Left cardiac atrium (tissue), 4 donors: ENCODE measurements at regions not wholly inside any gene's neighbourhood (a gene's known extent, or its start where the extent isn't known, plus 50 kb on each side); places are given as distances from the start of the nearest gene placed in this dataset.
"Not testable (repeated sequence)": the region's sequence is repeated elsewhere in the genome, so short reads cannot be mapped to it uniquely, and the experiment has no call there.

ENCODE experiments used
- ATAC-seq, 2 donors: fragments of 200-7000 bp; cut with Tn5 transposase; one replicate each; pipeline ENCODE4 v1.9.1; 2020; ENCODE audit warnings: mild to moderate bottlenecking in 2 of 2, moderate library complexity in 2 of 2
- DNase-seq: peaks from one replicate; pipeline ENCODE4 v3.0.0-alpha.2; 2020
- intact Hi-C, 2 donors: fragments of 100-400 bp; cut with DNase I; formaldehyde crosslinking; loops; one replicate each; pipeline versions ENCODE4 v1.14.1 to v1.15.1; 2022 to 2023
- donor health status: DM: no; HTN: yes; CAD: no.
- donor health status: DM: no; HTN: yes; CAD: no; lungs with severe emphysema.
- donor health status: DM: yes; HTN: yes; CAD: no.
- donor health status: Dilated cardiomyopathy.

DNA sequence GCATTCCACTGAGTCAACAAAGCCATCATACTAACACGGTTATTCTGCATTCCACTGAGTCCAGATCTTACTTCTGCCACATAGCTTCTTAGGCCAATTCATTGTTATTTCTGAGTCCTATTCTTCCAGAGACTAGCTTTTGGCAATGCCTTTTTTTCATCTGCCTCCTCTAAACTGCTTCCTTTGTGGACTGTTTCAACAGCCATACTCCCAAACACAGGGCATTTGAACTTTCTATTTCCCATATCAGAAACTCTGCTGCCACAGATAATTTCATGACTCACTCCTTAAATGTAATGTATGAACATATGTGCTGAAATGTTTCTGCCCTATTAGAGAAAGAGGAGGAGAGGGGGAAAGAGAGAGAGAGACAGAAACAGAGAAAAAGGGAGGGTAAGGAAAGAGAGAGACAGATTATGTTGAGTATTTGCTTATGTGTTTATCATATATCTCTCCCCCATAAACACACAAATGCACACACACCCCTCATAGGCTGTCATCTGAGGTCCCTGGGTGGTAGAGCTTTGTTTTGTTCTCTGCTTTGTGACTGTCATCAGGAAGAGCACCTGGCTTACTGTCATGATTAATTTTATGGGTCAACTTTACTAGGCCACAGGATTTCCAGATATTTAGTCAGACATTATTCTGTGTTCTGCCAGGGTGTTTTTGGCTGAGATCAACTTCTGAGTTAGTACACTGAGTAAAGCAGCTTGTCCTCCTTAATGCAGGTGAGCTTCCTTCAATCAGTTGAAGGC, 308.0 kb upstream of the KCND2 start:
- no peak for DNase-seq
- intact Hi-C loops, result no loop called here
- ATAC-seq, result no peak

GRCh38 chr7:119967221-119967620, 305.8 kb upstream of the KCND2 start:
- no peak for DNase-seq
- ATAC-seq, result no peak
- intact Hi-C loops, result no loop called here

DNA sequence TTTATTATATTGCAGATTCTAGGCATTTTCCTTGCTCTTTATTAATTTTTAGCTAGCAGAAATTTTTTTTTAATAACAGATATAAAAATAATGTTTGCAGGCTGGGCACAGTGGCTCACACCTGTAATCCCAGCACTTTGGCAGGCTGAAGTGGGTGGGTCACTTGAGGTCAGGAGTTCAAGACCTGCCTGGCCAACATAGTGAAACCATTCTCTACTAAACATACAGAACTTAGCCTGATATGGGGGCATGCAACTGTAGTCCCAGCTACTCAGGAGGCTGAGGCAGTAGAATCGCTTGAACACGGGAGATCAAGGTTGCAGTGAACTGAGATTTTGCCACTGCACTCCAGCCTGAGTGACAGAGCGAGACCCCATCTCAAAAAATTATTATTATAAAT, 304.6 kb upstream of the KCND2 start:
- ATAC-seq, DNase-seq, intact Hi-C loops: not testable (repeated sequence)

GRCh38 chr7:119969054-119969453, 303.9 kb upstream of the KCND2 start:
- ATAC-seq (no peak), DNase-seq (no peak)
- intact Hi-C loops, result no loop called here

DNA sequence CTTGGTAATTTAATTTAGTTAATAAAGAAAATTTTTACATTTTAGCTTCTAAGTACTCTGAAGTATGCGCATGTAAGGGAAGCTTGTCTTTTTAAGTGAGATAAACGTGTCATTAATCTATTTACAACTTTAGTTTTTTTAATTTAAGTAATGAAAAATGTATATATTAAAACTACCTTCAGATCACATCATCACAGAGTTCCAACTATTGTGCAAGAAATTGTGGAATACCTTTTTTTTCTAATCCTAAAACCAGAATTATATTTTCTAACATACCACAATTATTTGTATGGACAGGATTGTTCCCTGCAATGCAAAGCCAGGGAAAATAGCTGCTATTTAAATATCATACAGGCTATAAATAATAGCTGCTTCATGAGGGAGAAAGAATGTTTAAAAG, 303.2 kb upstream of the KCND2 start:
- ATAC-seq (no peak), DNase-seq (no peak)
- intact Hi-C loops, result no loop called here

DNA sequence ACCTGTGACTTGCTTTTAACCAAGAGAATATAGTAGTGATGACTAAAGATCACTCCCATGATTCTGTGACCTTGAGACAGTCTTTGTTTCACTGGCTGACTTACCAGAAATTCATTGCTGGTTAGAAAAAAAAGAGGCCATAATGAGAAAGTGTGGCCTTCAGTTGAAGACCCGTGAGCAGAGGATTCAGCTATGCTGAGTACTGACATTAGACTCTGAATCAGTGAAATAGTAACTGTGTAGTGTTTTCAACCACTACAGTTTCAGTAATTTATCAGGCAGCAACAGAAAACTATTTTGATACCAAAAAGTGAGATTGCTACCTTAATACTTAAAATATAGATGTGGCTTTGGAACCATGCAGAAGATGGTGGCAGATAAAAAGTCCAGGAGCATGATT, 298.0 kb upstream of the KCND2 start:
- ATAC-seq (no peak), DNase-seq (no peak)
- intact Hi-C loops, result no loop called here

- intact Hi-C loops, result no loop called here
- DNase-seq (no peak), ATAC-seq (no peak)
These were observed 290.1 kb upstream of the KCND2 start for GRCh38 chr7:119982884-119983283.

DNA sequence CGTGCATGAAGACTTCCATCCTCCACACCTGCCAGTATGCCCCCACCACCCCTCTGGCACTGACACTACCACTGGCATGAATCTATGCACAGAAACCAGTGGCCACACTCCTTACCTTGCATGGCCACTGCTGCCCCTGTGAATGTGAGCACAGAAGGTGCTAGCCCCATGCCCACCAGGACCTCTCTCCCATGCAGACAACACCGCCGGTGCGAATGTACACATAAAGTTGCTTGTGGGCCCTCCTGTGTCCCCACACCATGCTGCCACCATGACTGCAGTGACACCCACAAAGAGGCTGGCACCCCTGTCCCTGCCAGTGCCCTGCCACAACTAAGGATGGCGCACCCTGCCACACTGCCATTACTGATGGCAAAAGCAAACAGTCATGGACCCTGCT, 289.5 kb upstream of the KCND2 start:
- ATAC-seq (no peak), DNase-seq (no peak)
- intact Hi-C loops, result no loop called here

DNA sequence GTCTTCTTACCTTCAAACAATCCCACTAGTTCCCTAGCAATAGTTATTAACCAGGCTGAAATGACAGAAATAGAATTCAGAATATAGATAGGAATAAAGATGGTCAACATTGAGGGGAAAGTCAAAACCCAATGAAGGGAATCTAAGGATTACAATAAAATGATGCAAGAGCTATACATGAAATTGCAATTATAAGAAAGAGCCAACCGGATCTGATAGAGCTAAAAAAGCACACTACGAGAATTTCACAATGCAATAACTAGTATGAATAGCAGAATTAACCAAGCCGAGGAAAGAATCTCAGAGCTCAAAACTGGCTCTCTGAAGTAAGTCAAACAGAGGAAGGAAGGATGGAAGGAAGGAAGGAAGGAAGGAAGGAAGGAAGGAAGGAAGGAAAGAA, 288.7 kb upstream of the KCND2 start:
- no peak for ATAC-seq
- no peak for DNase-seq
- intact Hi-C loops, result no loop called here

DNA sequence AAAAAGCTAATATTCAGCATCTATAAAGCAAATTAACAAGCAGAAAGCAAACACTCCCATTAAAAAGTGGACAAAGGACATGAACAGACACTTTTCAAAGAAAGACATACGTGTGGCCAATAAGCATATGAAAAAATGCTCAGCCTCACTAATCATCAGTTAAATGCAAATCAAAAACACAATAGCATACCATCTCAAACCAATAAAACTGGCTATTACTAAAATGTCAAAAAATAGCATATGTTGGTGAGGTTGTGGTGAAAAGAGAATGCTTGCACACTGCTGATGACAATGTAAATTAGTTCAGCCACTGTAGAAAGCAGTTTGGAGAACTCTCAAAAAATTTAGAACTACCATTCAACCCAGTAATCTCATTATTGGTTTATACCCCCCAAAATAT, 284.6 kb upstream of the KCND2 start:
- ATAC-seq (no peak), DNase-seq (no peak)
- intact Hi-C loops, result no loop called here

- intact Hi-C loops, result no loop called here
- DNase-seq, result no peak
- ATAC-seq, result no peak
These were observed 278.0 kb upstream of the KCND2 start for GRCh38 chr7:119994928-119995327.

- no peak for DNase-seq
- no peak for ATAC-seq
- intact Hi-C loops, result no loop called here
These were observed 276.3 kb upstream of the KCND2 start for GRCh38 chr7:119996634-119997033.

DNA sequence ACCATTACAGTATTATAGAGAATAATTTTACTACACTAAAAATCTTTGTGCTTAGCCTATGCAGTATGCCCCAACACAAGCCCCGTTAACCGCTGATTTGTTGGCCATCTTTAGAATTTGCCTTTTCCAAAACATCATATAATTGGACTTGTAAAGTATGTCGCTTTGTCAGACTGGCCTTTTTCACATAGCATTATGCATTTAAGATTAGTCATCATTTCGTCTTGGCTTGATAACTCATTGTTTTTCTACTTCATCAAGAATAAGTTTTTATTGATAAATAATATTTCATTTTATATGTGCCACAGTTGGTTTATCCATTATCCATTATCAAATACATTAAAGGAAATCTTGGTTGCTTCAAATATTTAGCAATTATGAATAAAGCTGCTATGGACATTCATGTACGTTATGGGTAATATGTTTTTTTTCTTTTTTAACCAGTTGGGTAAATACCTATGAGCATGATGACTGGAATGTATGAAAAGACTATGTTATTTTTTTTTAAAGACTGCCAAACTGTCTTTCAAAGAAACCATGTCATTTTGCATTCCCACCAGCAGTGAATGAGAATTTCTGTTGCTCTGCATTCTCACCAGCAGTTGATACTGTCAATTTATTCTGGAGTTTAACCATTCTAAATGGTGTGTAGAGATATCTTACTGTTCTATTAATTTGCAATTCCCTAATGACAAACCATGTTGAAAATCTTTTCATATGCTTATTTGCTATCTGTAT, 273.1 kb upstream of the KCND2 start:
- intact Hi-C loops, result no loop called here

DNA sequence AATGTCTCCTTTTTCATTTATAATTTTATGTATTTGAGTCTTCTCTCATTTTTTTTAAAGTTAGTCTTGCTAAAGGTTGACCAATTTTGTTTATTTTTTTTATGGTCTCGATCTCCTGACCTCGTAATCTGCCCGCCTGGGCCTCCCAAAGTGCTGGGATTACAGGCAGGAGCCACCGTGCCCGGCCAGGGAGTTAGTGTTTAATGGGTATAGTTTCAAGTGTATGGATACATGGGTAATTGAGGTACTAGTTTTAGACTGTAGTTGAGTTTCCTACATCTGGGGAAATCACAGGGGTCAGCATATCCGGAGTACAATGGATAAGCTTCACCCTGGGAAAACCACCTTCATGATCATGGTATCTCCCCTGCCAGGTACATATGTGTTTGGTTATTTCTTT, 267.3 kb upstream of the KCND2 start:
- no peak for DNase-seq
- ATAC-seq, result no peak
- intact Hi-C loops, result no loop called here

More for the DNA sequence above, 273.1 kb upstream of the KCND2 start:
- ATAC-seq, result no peak
- no peak for DNase-seq

GRCh38 chr7:120014301-120014700, 258.7 kb upstream of the KCND2 start:
- DNase-seq, intact Hi-C loops, ATAC-seq: not testable (repeated sequence)

DNA sequence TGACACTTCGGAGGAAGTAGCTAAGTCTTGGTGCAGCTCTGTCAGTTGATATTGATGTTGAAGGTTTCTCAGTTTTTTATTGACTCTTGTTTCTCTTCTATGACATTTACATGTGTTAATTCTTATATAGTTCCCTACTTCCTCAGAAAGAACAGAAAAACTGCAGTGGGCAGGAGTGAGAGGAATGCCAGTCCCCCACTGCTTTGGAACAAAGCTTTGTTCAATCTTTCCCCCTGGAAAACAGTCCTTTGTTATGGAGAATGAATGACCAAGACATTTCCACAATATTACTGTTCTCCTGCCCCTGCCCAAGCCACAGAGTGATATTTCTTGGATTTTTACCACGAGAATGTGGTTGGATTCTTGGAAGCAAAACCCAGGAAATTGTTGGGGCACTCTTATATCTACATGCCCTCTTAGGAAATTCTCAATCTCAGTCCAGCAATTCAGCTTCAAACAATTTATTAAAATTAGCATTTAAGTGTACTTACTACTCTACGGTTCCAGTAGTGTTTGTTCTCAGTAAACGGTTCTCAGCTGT, 258.0 kb upstream of the KCND2 start:
- ATAC-seq (no peak), DNase-seq (no peak)
- intact Hi-C loops, result no loop called here

DNA sequence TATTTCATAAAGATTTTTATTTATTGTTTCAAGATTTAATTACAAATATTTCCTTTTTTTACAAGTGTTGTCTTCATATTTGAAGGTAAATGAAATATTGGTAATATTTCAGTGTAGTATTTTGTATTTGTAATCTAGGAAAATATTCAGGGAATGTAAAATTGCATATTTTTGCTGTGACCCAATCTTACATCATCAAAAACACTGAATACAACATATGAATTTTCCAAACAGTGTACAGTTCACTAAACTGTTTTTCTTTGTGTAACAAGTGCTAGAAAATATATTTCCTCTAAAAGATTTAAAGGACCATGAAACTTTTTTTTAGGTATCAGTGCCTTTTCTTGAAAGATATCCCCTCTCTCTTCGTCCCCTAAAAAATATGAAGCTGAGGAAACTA, 251.9 kb upstream of the KCND2 start:
- DNase-seq (no peak), ATAC-seq (no peak)
- intact Hi-C loops, result no loop called here

GRCh38 chr7:120023494-120024167, 249.3 kb upstream of the KCND2 start:
- DNase-seq (no peak), ATAC-seq (no peak)
- intact Hi-C loops, result no loop called here

- intact Hi-C loops, result no loop called here
- DNase-seq (no peak), ATAC-seq (no peak)
These were observed 244.3 kb upstream of the KCND2 start for GRCh38 chr7:120028636-120029035.

- intact Hi-C loops, result no loop called here
These were observed 242.1 kb upstream of the KCND2 start for GRCh38 chr7:120030876-120031275.

More at GRCh38 chr7:120030876-120031275, 242.1 kb upstream of the KCND2 start:
- no peak for ATAC-seq
- no peak for DNase-seq
